GM19324 (cell line): ENCODE measurements at regions not wholly inside any gene's neighbourhood (a gene's known extent, or its start where the extent isn't known, plus 50 kb on each side); places are given as distances from the start of the nearest gene placed in this dataset.

Experiments
- ATAC-seq: cut with Tn5 transposase; IDR thresholded peaks from one replicate; pipeline ENCODE4 v1.9.1; 2021; ENCODE audit warnings: mild to moderate bottlenecking, moderate library complexity; ENCODE audit not compliant: unreplicated experiment, low FRiP score

GRCh38 chr18:6639305-6639704, 90.2 kb upstream of the ARHGAP28 start:
- no peak for ATAC-seq

- no peak for ATAC-seq
These were observed 84.5 kb upstream of the ARHGAP28 start for GRCh38 chr18:6644836-6645627.

GRCh38 chr18:6646801-6647200, 82.7 kb upstream of the ARHGAP28 start:
- ATAC-seq = no peak

- no peak for ATAC-seq
These were observed 80.9 kb upstream of the ARHGAP28 start for GRCh38 chr18:6648581-6648980.

- ATAC-seq = no peak
These were observed 79.9 kb upstream of the ARHGAP28 start for GRCh38 chr18:6649421-6650126.

- no peak for ATAC-seq
These were observed 79.4 kb upstream of the ARHGAP28 start for GRCh38 chr18:6650127-6650507.

- no peak for ATAC-seq
These were observed 78.8 kb upstream of the ARHGAP28 start for GRCh38 chr18:6650747-6651146.

- ATAC-seq = no peak
These were observed 77.4 kb upstream of the ARHGAP28 start for GRCh38 chr18:6652098-6652497.

- ATAC-seq = no peak
These were observed 75.6 kb upstream of the ARHGAP28 start for GRCh38 chr18:6653880-6654279.

GRCh38 chr18:6659963-6660725, 69.4 kb upstream of the ARHGAP28 start:
- no peak for ATAC-seq

GRCh38 chr18:6661692-6662415, 67.7 kb upstream of the ARHGAP28 start:
- ATAC-seq = no peak

- no peak for ATAC-seq
These were observed 63.4 kb upstream of the ARHGAP28 start for GRCh38 chr18:6666012-6666685.

- ATAC-seq = no peak
These were observed 60.7 kb upstream of the ARHGAP28 start for GRCh38 chr18:6668836-6669235.

- no peak for ATAC-seq
These were observed 56.7 kb upstream of the ARHGAP28 start for GRCh38 chr18:6672821-6673308.

- ATAC-seq = no peak
These were observed 52.4 kb upstream of the ARHGAP28 start for GRCh38 chr18:6677086-6677485.

- no peak for ATAC-seq
These were observed 50.3 kb upstream of the ARHGAP28 start for GRCh38 chr18:6679201-6679600.
